Omental fat pad (tissue), 3 donors: ENCODE measurements at regions not wholly inside any gene's neighbourhood (a gene's known extent, or its start where the extent isn't known, plus 50 kb on each side); places are given as distances from the start of the nearest gene placed in this dataset.
A peak's percentile ranks its signal among the peaks of the same experiment; 100 is the strongest.
"Not testable (repeated sequence)": the region's sequence is repeated elsewhere in the genome, so short reads cannot be mapped to it uniquely, and the experiment has no call there.

ENCODE experiments used
- ATAC-seq: fragments of 150-250 bp; one replicate; pipeline ENCODE4 v1.9.1; 2016; ENCODE audit warnings: mild to moderate bottlenecking, moderate library complexity; ENCODE audit not compliant: low FRiP score
- DNase-seq: peaks from one replicate; pipeline ENCODE4 v3.0.0-alpha.2; 2019; ENCODE audit warnings: low spot score
- CTCF ChIP-seq, 3 donors: fragments of 450-650 bp; IDR thresholded peaks; one replicate each; pipeline ENCODE4 v1.5.1; 2016 to 2017; ENCODE audit warnings: antibody characterized with exemption in 3 of 3, mild to moderate bottlenecking in 3 of 3, moderate library complexity in 2 of 3

DNA sequence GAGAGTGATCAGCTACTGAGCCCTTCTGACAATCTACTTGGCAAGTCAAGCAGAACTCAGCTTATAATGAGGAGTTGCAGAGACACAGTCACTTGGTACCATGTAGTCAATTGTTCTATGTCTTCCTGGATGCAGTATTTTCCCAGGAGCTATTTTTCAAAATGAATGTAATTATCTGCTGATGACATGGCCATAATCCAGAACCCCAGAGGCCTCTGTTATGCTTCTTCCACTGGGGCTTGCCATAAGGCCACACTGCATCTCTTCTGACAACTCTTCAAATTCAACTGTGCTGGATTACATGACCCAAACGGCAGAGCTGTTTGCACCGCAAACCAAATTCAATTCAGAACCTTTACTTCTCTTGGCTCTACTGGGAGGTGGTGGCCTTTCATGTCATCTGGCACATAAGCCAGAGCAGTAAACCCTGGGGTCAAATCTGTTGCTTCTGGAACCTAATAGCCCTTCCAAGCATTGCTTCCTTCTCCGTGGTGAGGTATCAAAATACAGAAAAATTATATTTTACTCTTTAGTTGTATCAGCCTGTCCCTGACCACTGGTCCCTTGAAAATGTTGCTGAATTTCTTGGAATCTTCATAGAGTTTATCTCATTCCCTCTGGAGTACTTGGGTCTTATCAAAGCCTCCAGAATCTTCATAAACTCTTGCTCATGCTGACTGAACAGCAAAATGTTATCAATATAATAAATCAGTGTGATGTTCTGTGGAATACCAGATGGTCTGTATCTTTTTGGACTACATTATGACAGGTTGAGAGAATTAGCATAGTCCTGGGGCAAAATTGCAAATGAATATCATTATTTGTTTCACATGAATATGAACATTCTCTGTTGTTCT is 79.4 kb upstream of the DCN start:
- ATAC-seq = no peak
- TF ChIP-seq CTCF (IDR thresholded peaks at IDR 0.05) = no peak

GRCh38 chr12:91256411-91256810 is 73.8 kb upstream of the DCN start:
- no peak for TF ChIP-seq CTCF (IDR thresholded peaks at IDR 0.05)
- DNase-seq = no peak
- no peak for ATAC-seq

More for the DNA sequence above, 79.4 kb upstream of the DCN start:
- no peak for DNase-seq

GRCh38 chr12:91252341-91252740 is 69.7 kb upstream of the DCN start:
- ATAC-seq (no peak), DNase-seq (no peak)
- TF ChIP-seq CTCF (IDR thresholded peaks at IDR 0.05) = no peak

GRCh38 chr12:91250273-91250665 is 67.7 kb upstream of the DCN start:
- ATAC-seq (peak; percentile 41), DNase-seq (no peak)
- no peak for TF ChIP-seq CTCF (IDR thresholded peaks at IDR 0.05)

DNA sequence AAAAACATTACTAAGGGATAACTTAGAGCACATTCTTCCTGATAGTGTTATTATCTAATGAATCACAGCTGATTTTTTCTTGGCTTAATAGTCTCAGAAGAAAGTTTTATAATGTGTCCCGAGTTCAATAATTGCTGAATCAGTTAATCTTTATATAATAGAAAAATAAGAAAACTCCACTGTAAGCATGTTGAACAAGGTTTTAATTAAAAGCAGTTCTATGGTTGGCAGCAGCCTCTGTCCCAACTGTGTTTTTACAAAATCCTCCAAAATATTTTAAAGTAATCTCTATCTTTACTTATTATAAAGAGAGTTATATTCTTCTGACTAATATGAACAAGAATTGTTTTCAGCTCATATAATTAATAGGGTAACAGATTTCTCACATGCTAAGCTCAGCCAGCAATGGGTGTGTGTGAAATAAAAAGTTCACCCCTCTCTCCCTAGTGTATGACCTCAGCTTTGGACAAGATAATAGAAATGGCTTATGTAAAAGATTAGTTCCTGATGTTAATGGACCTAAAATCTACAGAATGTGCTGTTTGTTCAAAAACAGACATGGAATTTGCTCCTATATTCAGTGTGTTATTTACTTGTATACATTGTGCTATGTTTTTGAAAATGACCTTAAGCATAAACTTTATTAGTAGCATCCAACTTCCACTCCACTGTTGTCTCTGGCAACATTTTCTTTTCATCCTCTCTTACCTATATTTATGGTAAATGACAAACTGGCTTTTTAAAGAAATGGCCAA is 67.1 kb upstream of the DCN start:
- no peak for TF ChIP-seq CTCF (IDR thresholded peaks at IDR 0.05)
- ATAC-seq (peak; percentile 80), DNase-seq (no peak)

- ATAC-seq = peak; percentile 31
Observed at GRCh38 chr12:91249054-91249453, 66.4 kb upstream of the DCN start.

DNA sequence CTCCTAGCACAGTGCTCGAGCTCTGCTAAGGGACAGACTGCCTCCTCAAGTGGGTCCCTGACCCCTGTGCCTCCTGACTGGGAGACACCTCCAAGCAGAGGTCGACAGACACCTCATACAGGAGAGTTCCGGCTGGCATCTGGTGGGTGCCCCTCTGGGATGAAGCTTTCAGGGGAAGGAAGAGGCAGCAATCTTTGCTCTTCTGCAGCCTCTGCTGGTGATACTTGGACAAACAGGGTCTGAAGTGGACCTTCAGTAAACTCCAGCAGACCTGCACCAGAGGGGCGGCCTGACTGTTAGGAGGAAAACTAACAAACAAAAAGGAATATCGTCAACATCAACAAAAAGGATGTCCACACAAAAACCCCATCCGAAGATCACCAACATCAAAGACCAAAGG is 60.6 kb upstream of the DCN start:
- not testable (repeated sequence) for ATAC-seq, DNase-seq

More at GRCh38 chr12:91249054-91249453, 66.4 kb upstream of the DCN start:
- TF ChIP-seq CTCF (IDR thresholded peaks at IDR 0.05) = no peak
- DNase-seq = no peak
